ENCODE measurements at regions not wholly inside any gene's neighbourhood (a gene's known extent, or its start where the extent isn't known, plus 50 kb on each side); places are given as distances from the start of the nearest gene placed in this dataset.

GRCh38 chr6:14713008-14713960, 532.6 kb upstream of the JARID2 start:
- 60 to 62% methylated on average over 14 to 15 of the region's 15 CpGs for WGBS, 2 donors
- DNase-seq: peak; percentile 62
- intact Hi-C loops (cut with DNase I; ENCODE audit: low total_unique reads): no loop called here
- no peaks in the 10 kb centered on the region for H3K9me3 ChIP-seq
- H3K27ac ChIP-seq: no peak overlapping the region
- no peaks in the 10 kb centered on the region for H3K36me3 ChIP-seq (ENCODE audit: low read depth, missing control alignments)
- no peaks in the 10 kb centered on the region for H3K27me3 ChIP-seq
- no peak overlapping the region for H3K4me3 ChIP-seq
- H3K4me1 ChIP-seq: no peaks in the 10 kb centered on the region
- no peak for TF ChIP-seq POLR2A (IDR thresholded peaks at IDR 0.05)
- TF ChIP-seq CTCF (IDR thresholded peaks at IDR 0.05): no peak

DNA sequence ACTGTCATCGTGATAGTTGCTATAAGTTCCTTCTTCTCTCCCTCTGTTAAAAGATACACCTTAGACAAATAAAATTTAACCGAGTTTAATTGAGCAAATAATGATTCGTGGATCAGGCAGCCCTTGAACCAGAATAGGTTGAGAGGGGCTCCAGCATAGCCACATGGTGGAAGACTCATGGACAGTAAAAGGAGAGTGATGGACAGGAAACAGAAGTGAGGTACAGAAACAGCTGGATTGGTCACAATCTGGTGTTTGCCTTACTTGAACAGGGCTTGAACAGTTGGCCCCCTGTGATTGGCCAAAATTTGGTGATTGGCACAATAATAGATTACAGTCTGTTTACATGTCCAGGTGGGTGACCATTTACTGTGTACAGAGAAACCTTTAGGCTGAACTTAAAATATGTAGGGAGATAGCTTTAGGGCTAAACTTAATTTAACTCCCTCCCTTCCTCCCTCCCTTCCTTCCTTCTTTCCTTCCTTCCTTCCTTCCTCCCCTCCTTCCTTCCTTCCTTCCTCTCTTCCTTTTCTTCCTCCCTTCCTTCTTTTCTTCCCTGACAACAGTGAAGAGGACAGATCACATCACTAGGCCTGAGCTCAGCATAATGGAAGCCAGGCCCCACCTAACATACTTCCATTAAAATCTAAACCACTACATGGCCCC, 531.8 kb upstream of the JARID2 start:
- TF ChIP-seq CTCF (IDR thresholded peaks at IDR 0.05): no peak
- TF ChIP-seq POLR2A (IDR thresholded peaks at IDR 0.05): no peak
- Histone ChIP-seq H3K27ac (no peak overlapping the region), H3K4me3 (no peak overlapping the region), H3K4me1 (no peaks in the 10 kb centered on the region), H3K9me3 (no peaks in the 10 kb centered on the region), H3K36me3 (ENCODE audit: low read depth, missing control alignments) (no peaks in the 10 kb centered on the region), H3K27me3 (no peaks in the 10 kb centered on the region)
- intact Hi-C loops (cut with DNase I; ENCODE audit: low total_unique reads): no loop called here
- DNase-seq: no peak
- WGBS, 2 donors: 74 to 85% methylated on average over 3 of the region's 3 CpGs

DNA sequence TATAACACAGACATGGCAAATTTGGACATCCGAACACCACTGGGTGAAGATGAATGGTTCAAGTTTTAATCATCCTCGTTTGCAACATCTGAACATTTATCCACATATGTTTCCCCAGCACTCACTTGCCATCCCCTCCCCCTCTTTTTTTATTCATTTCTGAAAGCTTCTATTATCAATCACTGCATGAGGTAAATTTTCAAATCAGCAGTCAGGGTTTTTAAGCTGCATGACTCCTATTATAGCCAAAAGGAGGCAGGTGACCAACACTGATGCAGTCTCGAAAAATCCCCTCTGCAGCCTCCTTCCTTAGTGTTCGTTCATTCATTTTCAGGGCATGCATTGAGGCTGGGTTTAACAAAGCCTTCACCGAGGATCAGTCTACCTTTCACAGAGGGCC, 530.8 kb upstream of the JARID2 start:
- Histone ChIP-seq H3K27me3 (no peaks in the 10 kb centered on the region), H3K4me1 (no peaks in the 10 kb centered on the region), H3K27ac (no peak overlapping the region), H3K36me3 (ENCODE audit: low read depth, missing control alignments) (no peaks in the 10 kb centered on the region), H3K9me3 (no peaks in the 10 kb centered on the region), H3K4me3 (no peak overlapping the region)
- intact Hi-C loops (cut with DNase I; ENCODE audit: low total_unique reads): no loop called here
- WGBS, 2 donors: 91% methylated on average over 5 of the region's 5 CpGs
- TF ChIP-seq POLR2A (IDR thresholded peaks at IDR 0.05): no peak
- TF ChIP-seq CTCF (IDR thresholded peaks at IDR 0.05): no peak
- DNase-seq: no peak

DNA sequence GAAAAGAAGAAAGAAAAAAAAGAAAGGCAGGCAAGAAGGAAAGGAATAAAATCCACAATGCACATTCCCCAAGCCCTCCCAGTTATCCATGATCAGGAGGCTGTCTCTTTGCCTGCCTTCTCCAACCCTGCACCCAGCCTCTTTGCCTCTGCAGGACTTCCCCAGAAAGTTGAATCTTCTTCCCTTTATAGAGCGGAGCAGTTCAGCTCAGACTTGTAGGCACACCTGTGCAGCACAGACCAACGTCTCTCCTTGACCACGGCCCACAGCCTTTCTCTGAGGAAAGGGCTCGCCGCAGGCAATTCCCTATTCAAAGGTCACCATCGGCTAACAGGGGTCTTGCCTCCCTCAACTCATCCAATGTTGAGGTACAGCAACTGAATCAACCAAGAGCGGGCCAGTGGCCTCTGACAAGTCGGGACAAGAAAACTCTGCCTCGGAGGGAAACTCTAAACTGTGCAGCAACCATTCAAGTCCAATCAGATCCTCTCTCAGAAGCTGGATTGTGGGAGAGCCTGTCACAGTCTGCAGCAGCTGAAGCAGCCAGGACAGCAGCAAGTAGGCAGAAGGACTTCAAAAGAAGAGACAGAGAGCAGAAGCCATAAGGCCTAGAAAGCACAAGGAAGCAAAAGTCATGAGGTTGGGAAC, 529.2 kb upstream of the JARID2 start:
- DNase-seq: no peak
- H3K4me1 ChIP-seq: no peaks in the 10 kb centered on the region
- H3K27ac ChIP-seq: no peak overlapping the region
- H3K4me3 ChIP-seq: no peak overlapping the region
- 92 to 96% methylated on average over 6 to 9 of the region's 9 CpGs for WGBS, 2 donors
- H3K27me3 ChIP-seq: no peaks in the 10 kb centered on the region
- TF ChIP-seq CTCF (IDR thresholded peaks at IDR 0.05) (no peak), POLR2A (IDR thresholded peaks at IDR 0.05) (no peak)
- no peaks in the 10 kb centered on the region for H3K9me3 ChIP-seq
- H3K36me3 ChIP-seq (ENCODE audit: low read depth, missing control alignments): no peaks in the 10 kb centered on the region
- intact Hi-C loops (cut with DNase I; ENCODE audit: low total_unique reads): no loop called here
